Activated CD4-positive, alpha-beta T cell treated with anti-CD3 and anti-CD28 coated beads, Interleukin-2, amount 50 U/mL, for 4 hours (primary cell): ENCODE measurements at regions not wholly inside any gene's neighbourhood (a gene's known extent, or its start where the extent isn't known, plus 50 kb on each side); places are given as distances from the start of the nearest gene placed in this dataset.
"Not testable (repeated sequence)": the region's sequence is repeated elsewhere in the genome, so short reads cannot be mapped to it uniquely, and the experiment has no call there.

Source experiments
- DNase-seq, 2 experiments: peaks; one replicate each; pipeline ENCODE4 v3.0.0-alpha.2; 2020

DNA sequence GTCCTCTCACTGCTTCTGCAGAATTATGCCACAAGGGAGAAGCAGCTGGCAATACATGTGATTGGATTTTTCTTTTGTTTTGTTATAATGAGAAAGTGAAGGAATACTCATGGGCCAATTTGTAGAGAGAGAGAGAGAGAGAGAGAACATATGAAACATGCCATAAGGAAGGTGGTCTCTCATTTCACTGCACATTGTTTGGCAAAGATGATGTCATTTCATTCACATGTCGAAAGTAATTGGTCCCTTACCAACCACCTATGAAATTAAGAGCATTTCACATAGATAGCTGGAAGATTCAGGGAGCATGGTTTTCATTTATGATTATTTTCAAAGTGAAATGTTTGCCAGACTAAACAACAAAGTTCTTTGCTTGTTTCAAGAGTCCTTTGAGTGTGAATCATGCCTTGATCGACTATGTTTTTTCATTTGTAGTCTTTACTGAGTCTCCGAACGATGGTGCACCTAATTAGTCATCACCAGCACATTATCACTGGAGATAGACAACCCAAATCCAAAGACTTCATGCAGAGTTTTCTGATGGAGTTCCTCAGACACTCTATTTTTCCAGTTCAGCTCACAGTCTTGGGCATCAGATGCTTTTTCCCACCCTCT, 130.1 kb upstream of the ZEB1 start:
- DNase-seq = no peak

DNA sequence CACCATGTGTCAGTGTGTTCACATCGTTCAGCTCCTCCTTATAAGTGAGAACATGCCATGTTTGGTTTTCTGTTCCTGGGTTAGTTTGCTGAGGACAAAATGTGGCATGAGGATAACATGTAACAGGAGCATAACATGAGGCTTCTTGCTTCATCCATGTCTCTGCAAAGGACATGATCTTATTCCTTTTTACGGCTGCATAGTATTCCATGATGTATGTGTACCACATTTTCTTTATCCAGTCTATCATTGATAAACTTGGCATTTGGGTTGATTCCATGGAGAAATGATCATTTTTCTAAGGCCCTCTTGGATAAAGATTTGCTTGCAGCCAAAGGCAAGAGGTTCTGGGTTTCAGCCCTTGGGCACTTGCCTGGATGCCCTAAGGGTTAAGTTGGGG, 128.5 kb upstream of the ZEB1 start:
- DNase-seq = no peak

DNA sequence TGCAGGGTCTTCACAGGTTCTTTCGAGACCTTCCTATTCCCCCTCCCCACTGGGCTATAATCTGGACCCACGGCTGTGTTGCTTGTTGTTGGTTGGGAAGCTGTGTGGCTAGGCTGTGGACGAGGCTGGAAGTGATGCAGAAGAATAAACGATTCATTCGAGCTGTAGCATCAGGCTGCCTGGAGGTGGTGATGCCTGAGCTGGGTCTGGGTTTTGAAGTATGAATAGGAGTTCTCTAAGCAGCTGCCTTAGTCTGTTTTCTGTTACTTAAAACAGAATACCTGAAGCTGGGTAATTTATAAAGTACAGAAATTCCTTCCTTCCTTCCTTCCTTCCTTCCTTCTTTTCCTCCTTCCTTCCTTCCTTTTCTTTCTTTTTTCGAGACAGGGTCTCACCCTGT, 126.5 kb upstream of the ZEB1 start:
- DNase-seq = no peak

DNA sequence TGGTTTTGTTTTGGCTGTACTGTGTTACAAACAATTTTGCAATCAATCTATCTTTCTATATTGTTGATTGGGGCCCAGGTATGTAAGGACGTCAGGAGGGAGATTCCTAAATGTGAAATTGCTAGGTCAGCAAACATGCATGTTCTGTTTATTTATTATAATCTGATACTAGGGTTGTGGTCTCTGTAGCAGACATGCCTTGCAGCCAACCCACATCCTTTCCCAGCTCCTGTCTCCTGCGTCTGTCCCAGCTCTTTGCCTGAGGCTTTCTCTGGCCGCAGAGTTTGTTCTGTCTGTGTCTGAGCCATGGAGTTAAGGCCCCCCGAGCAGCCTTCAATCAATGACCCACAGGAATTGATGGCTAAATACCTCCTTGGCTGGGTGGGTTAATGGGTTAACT, 124.0 kb upstream of the ZEB1 start:
- DNase-seq = no peak

DNA sequence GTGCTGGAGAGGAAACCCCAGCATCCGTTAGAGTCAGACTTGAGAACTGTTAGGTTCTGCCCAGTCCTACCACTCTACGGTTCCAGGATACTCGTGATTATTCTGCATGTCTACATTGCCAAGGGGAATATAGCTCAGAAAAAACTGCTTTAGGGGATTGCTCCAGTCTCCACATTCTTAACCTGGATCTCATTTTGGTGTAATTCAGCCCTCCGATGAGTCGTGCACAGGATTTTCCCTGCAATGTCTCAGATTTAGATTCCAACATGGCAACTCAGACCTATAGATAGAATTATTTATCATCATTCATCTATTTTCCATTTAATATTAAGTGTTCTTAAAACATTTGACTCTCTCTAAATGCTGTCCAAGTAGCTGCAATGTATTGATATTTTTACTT, 121.1 kb upstream of the ZEB1 start:
- no peak for DNase-seq

DNA sequence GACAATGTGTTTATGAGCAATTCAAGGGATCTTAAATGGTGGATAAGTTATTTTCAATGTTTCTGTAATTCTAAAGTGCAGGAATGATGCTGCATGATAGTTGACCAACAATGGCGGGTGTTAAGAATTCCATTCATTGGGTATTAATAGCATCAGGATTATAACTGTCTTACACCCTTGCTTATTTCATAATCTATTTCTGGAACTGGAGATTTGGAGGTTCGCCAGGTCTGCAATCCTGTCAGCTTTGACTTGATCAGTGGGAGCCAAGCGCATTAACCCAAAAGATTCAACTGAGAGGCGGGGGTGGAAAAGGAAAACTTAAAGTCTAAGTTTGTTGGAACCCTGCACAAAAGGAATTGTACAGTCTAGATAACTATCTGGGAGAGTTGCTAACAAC, 114.9 kb upstream of the ZEB1 start:
- no peak for DNase-seq

DNA sequence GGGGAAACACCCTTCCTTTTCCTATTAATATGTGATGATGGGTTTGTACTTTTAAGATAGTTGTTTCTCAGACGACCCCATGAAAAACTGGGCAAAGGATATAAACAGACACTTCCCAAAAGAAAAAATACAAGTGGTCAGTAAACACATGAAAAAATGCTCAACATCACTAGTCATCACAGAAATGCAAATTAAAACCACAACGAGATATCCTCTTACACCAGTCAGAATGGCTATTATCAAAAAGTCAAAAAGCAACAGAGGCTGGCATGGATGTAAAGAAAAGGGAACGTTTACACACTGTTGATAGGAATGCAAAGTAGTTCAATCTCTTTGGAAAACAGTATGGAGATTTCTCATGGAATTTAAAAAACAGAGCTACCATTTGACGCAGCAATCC, 111.4 kb upstream of the ZEB1 start:
- no peak for DNase-seq

DNA sequence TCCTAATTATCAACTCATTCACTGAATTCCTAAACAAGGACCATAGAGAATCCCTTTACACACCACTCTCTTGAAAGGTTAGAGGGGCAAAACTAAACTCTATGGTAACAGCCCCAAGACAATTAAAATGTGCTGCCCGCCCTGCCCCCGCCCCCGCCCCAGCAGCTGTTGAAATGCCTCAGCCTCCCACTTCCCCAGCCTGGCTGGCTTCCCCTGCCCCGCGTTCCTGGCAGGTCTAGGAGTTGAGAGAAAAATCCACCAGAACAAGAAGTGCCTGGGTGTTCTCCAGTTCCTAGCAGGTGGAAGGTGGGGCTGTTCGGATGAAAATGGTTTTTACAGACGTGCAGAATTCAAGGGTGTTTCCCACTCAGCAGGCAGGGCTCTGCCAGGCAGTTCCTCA, 109.5 kb upstream of the ZEB1 start:
- DNase-seq = no peak

DNA sequence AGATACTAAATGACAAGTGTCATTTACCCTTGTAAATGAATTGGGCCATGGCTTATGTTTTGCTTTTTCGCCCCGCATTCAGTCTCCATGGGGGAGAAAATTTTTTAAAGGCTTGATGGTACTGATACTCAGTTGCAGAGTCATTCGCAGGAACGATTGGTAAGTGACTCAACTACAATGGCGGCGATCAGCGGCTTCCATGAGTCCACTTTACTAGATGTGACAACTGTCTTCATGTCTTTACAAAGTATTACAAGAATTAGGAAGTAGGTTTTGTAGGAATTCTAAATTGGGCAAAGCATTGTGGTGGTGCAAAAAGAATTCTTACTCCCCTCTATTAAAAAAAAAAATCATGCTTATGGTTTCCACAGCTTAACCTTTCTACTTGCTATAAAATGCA, 108.8 kb upstream of the ZEB1 start:
- no peak for DNase-seq

DNA sequence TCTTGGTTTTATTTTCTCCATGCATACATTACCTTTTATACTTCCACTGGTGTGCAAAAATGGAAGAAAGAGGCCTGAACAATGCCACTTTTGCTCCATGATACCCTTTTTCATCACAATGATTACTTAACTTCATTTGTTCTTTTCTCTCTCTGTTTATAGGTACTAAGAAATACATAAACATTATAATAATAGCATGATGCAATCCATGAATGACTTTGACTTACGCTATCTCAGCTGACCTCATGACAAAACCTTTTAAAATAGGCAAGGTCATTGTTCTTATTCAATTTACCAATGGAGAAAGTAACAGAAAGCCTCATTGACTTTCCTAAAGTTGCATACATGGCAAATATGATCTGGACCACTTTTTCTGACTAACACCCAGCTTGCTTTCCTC, 105.1 kb upstream of the ZEB1 start:
- no peak for DNase-seq

DNA sequence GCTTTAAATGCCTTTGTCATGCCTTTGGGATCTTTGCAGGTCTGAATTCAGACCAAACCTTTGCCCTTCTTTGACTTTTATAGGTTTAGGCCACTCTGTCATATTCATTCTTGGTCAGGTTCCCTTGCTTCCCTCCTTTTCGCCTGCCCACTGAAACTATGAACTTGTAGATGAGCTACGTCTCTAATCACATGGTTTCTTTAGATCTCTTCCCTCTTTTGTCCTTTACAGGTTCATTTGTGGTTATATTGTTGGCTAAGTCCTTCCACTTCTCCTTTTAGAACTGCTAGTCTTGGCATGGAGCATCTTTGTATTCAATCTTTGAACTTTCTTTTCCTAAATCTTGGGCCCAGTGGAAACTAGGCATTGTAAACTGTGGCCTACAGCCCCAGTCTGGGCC, 104.0 kb upstream of the ZEB1 start:
- DNase-seq = no peak

DNA sequence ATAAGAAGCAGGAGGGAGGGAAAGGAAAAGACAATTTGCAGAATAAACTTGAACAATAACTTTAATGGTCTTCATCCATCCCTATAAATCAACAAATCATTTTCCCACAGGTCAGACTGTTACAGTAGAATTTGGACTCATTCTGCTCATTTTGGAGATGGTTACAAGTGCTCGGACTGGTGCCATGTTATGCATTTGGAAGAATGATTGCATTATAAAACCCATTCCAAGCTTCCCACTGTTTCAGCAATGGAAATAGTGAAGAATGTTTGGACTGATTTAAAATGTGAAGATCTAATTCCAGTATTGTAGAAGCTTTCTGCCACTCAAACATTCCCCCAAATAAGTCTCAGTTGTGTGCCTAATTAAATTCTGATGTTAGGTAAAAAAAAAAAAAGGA, 99.7 kb upstream of the ZEB1 start:
- no peak for DNase-seq

DNA sequence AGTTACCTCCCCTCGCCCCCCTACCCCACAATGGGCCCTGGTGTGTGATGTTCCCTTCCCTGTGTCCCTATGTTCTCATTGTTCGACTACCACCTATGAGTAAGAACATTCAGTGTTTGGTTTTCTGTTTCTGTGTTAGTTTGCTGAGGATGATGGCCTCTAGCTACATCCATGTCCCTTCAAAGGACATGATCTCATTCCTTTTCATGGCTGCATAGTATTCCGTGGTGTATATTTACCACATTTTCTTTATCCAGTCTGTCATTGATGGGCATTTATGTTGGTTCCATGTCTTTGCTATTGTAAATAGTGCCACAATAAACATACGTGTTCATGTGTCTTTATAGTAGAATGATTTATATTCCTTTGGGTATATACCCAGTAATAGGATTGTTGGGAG, 90.2 kb upstream of the ZEB1 start:
- DNase-seq = not testable (repeated sequence)

DNA sequence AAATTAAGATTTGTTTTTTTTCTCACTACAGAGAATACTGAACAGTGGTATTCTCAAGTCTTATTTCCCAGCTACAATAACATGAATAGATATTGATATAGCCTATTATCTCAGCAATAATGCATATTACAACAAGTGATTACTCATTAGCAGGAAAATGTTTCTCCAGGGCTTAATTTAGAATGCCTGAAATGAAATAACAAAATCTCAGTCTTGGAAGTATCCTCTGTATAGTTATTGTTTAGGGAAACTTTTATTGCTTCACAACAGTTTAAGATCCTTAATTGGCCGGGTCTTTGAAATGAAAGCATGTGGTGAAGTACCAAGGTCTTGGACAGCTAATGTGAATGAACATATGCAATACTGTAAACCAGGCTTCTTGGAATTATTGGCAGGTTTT, 79.1 kb upstream of the ZEB1 start:
- DNase-seq = no peak

DNA sequence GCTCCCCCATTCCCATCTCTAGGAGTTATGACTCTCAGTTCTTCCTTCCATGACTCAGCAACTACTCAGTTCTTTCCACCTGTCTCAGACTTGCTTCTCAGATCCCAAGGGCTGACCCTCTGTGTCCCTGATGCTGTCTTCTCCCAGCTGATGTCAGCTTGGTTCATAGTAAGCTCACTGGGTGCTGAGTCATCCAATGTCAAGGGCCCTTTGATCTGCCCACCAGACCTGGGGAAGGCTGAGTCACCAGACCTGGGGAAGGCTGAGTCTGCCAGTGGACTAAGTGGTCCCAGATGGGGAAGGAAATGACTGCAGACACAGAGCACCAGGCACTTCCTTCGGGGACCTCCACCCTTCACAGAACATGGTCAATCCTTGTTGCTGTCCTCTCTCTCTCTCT, 76.1 kb upstream of the ZEB1 start:
- peak; percentile 46 to 55 for DNase-seq

DNA sequence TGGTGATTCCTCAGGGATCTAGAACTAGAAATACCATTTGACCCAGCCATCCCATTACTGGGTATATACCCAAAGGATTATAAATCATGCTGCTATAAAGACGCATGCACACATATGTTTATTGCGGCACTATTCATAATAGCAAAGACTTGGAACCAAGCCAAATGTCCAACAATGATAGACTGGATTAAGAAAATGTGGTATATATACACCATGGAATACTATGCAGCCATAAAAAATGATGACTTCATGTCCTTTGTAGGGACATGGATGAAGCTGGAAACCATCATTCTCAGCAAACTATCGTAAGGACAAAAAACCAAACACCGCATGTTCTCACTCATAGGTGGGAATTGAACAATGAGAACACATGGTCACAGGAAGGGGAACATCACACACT, 67.9 kb upstream of the ZEB1 start:
- DNase-seq = not testable (repeated sequence)

DNA sequence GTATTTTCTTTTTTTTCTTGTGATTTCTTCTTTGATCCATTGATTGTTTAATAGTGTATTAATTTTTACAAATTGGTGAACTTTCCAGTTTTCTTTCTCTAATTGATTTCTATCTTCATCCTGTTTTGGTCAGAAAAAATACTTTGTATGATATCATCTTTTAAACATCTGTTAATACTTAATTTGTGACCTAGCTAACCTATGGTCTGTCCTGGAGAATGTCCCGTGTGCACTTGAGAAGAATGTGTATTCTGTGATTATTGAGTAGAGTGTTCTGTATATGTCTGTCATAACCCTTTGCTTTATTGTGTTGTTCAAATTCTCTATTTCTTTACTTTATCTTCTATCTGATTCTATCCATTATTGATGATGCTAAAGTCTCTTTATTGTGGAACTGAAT, 65.8 kb upstream of the ZEB1 start:
- no peak for DNase-seq

DNA sequence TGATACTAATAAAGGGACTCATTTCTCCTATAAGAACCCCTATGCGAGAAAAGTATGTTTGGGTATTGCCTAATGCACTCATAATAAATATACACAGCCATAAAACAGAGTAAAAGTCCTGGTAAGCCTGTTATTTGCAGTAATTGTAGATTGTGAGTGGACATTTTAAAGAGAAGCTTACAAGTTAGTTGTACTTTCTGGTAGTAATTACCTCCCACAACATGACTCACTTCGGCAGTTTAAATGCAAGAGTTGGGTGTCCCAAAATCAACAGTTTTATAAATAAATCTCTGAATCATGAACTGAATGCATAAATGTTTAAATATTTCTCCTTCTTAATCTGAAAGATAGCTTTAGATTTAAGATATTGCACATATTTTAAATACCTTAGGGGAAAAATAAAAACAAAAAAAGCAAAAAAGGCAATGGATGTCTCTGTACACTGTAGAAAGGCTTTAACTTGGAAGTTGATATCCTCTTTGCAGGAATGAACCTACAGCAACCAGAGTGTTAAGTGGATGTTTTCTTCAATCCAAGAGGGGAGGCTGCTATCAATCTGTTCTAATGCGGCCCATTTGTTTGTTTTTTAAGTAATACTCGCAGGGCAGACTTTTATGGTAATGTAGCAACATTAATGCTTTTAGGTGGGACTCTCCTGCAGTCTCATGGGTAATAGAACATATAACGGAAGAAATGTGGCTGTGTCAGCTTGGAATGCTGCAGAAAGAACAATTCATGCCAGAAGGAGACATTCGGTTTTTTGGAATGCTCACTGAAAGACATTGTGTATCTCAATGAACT, 57.3 kb upstream of the ZEB1 start:
- no peak for DNase-seq

DNA sequence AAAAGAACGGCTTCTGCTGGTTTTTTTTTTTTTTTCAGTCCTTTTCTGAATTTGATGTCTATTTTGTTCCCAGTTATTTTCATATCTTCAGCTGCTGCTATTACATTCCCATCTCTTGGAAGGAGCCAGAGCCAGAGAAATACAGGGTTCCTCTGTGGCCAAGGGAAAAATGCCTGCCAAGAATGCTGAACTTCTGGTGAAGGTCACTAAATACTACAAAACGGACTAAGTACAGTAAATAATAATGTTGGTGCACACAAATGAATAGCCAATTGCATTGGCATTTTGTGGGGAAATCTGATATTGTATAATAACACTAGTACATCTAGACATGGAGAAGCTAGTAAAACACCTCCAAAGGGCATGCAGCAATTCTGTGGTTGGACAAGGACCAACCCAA, 56.3 kb upstream of the ZEB1 start:
- DNase-seq = no peak

DNA sequence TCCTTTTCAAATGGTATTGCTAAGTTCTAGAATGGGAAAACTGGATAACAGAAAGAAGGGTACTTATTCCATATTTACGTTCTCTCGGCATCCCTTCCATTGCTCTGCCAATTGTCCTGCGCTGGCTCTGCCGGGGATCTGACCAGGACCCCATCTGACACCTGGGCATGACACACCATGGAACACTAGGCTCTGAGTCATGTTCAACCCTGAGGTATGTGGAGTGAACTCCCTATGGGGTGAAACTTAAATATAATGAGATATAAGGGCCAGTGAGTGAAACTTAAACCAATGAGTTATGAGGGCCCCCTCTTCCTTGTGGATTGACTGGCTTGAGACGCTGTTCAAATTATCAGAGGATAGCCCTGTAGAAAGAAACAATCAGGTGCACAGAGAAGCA, 55.1 kb upstream of the ZEB1 start:
- no peak for DNase-seq

DNA sequence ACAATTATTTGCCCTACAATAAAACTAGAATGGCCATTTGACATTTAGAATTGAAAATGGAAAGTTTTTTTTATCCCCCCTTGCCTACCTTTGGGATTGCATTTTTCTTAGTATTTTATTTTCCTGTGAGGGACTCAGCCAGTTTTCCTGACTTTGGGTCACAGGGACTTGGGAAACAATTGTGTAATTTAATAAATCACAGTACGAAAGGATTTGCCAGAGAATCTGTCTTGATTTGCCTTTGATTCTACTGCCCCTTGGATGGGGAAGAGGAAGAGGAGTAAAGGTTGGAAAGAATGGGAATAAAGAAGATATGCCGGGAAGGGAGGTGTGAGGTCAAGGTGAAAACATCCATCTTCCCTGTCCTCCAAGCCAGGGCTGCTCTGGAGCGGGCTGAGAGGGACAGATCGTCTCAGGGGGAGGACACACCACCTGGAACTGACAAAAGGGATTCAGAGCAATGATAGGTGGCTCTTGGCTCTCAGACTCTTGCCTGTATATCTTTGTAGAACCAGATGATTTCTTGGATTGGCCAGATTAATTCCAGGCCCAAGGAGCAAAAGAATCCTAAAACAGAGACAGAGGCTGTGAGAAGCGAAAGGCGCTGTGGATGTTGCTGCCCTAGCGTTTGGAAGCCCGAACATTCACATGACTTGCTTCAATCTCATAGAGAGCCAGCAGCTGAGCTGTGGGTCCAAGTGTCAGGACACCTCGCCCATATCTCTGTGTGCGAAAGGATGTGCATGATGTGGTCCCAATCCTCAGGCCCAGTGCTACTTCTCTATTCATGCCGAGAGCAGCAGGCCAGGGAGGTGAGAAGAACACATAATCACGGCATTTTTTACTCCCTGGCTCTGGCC, 50.3 kb upstream of the ZEB1 start:
- no peak for DNase-seq
